ENCODE measurements at regions not wholly inside any gene's neighbourhood (a gene's known extent, or its start where the extent isn't known, plus 50 kb on each side); places are given as distances from the start of the nearest gene placed in this dataset.
"Not testable (repeated sequence)": the region's sequence is repeated elsewhere in the genome, so short reads cannot be mapped to it uniquely, and the experiment has no call there.

GRCh38 chr5:115439042-115439441 is 105.5 kb downstream of the FEM1C start:
- no peak for DNase-seq (ENCODE audit: low spot score)

GRCh38 chr5:115435778-115436712 is 108.5 kb downstream of the FEM1C start:
- no peak for DNase-seq (ENCODE audit: low spot score)

- no peak for DNase-seq (ENCODE audit: low spot score)
Observed at GRCh38 chr5:115435065-115435777, 109.4 kb downstream of the FEM1C start.

GRCh38 chr5:115433918-115434317 is 110.7 kb downstream of the FEM1C start:
- no peak for DNase-seq (ENCODE audit: low spot score)

GRCh38 chr5:115432691-115433090 is 111.9 kb downstream of the FEM1C start:
- DNase-seq (ENCODE audit: low spot score): peak; percentile 54

GRCh38 chr5:115431116-115431515 is 113.5 kb downstream of the FEM1C start:
- no peak for DNase-seq (ENCODE audit: low spot score)

GRCh38 chr5:115430374-115430773 is 114.2 kb downstream of the FEM1C start:
- no peak for DNase-seq (ENCODE audit: low spot score)

GRCh38 chr5:115429345-115429940 is 115.1 kb downstream of the FEM1C start:
- DNase-seq (ENCODE audit: low spot score): no peak

GRCh38 chr5:115428676-115429075 is 115.9 kb downstream of the FEM1C start:
- no peak for DNase-seq (ENCODE audit: low spot score)

- no peak for DNase-seq (ENCODE audit: low spot score)
Observed at GRCh38 chr5:115428248-115428647, 116.3 kb downstream of the FEM1C start.

GRCh38 chr5:115424446-115424845 is 120.1 kb downstream of the FEM1C start:
- DNase-seq (ENCODE audit: low spot score): no peak

GRCh38 chr5:115424030-115424429 is 120.5 kb downstream of the FEM1C start:
- DNase-seq (ENCODE audit: low spot score): no peak

GRCh38 chr5:115423541-115423940 is 121.0 kb downstream of the FEM1C start:
- peak; percentile 52 for DNase-seq (ENCODE audit: low spot score)

- DNase-seq (ENCODE audit: low spot score): no peak
Observed at GRCh38 chr5:115423051-115423450, 121.5 kb downstream of the FEM1C start.

- DNase-seq (ENCODE audit: low spot score): not testable (repeated sequence)
Observed at GRCh38 chr5:115420812-115421211, 123.8 kb downstream of the FEM1C start.

GRCh38 chr5:115419846-115420585 is 123.6 kb upstream of the CCDC112 start:
- DNase-seq (ENCODE audit: low spot score): peak; percentile 93

- DNase-seq (ENCODE audit: low spot score): no peak
Observed at GRCh38 chr5:115418788-115419187, 122.3 kb upstream of the CCDC112 start.

- no peak for DNase-seq (ENCODE audit: low spot score)
Observed at GRCh38 chr5:115417076-115417475, 120.6 kb upstream of the CCDC112 start.

GRCh38 chr5:115415143-115415491 is 118.7 kb upstream of the CCDC112 start:
- DNase-seq (ENCODE audit: low spot score): peak; percentile 83

- DNase-seq (ENCODE audit: low spot score): no peak
Observed at GRCh38 chr5:115414406-115415142, 118.1 kb upstream of the CCDC112 start.

- no peak for DNase-seq (ENCODE audit: low spot score)
Observed at GRCh38 chr5:115413651-115414050, 117.2 kb upstream of the CCDC112 start.

All from H4 (cell line).